ENCODE measurements at regions not wholly inside any gene's neighbourhood (a gene's known extent, or its start where the extent isn't known, plus 50 kb on each side); places are given as distances from the start of the nearest gene placed in this dataset.

- no peak for TF ChIP-seq CTCF (IDR thresholded peaks at IDR 0.05)
- no peak for TF ChIP-seq POLR2A (IDR thresholded peaks at IDR 0.05)
Measured at GRCh38 chr7:68324621-68325020, 1273.7 kb upstream of the AUTS2 start.
